Cerebellar cortex (tissue), 1 donor: ENCODE measurements at regions not wholly inside any gene's neighbourhood (a gene's known extent, or its start where the extent isn't known, plus 50 kb on each side); places are given as distances from the start of the nearest gene placed in this dataset.

Source experiments
- DNase-seq: peaks from one replicate; pipeline ENCODE4 v3.0.0-alpha.2; 2015; ENCODE audit warnings: low spot score

GRCh38 chr7:116145245-116145852, 65.0 kb upstream of the TES start:
- DNase-seq: no peak

GRCh38 chr7:116148108-116148507, 62.2 kb upstream of the TES start:
- no peak for DNase-seq

GRCh38 chr7:116148626-116149025, 61.7 kb upstream of the TES start:
- no peak for DNase-seq

- no peak for DNase-seq
Measured at GRCh38 chr7:116150588-116150987, 59.8 kb upstream of the TES start.

- no peak for DNase-seq
Measured at GRCh38 chr7:116152276-116152675, 58.1 kb upstream of the TES start.

- no peak for DNase-seq
Measured at GRCh38 chr7:116153050-116153449, 57.3 kb upstream of the TES start.

GRCh38 chr7:116159711-116160110, 50.6 kb upstream of the TES start:
- DNase-seq: no peak
